Fibroblast of lung (primary cell): ENCODE measurements at regions not wholly inside any gene's neighbourhood (a gene's known extent, or its start where the extent isn't known, plus 50 kb on each side); places are given as distances from the start of the nearest gene placed in this dataset.
A peak's percentile ranks its signal among the peaks of the same experiment; 100 is the strongest.

Source experiments
- DNase-seq, 2 donors: peaks; one replicate each; pipeline versions ENCODE4 v3.0.0 to v3.0.0-alpha.2; 2010; ENCODE audit warnings: low read depth in 2 of 2
- H2AFZ ChIP-seq: 2 replicates; pipeline ENCODE4 v1.5.1; 2012; ENCODE audit warnings: low read length, control low read depth, inconsistent platforms
- H3K27ac ChIP-seq: 2 replicates; pipeline ENCODE4 v1.5.1; 2011; ENCODE audit warnings: low read length, control low read depth; ENCODE audit not compliant: insufficient read depth
- H3K27me3 ChIP-seq: 2 replicates; pipeline ENCODE4 v1.5.1; 2011; ENCODE audit warnings: mild to moderate bottlenecking, low read length; ENCODE audit not compliant: control insufficient read depth, insufficient read depth
- H3K36me3 ChIP-seq: 2 replicates; pipeline ENCODE4 v1.5.1; 2011; ENCODE audit warnings: low read length; ENCODE audit not compliant: control insufficient read depth, insufficient read depth
- H3K4me1 ChIP-seq: 2 replicates; pipeline ENCODE4 v1.5.1; 2011; ENCODE audit warnings: low read length; ENCODE audit not compliant: control insufficient read depth, insufficient read depth; ENCODE audit errors: extremely low read depth
- H3K4me2 ChIP-seq: 2 replicates; pipeline ENCODE4 v1.5.1; 2011; ENCODE audit warnings: low read length, control low read depth; ENCODE audit not compliant: insufficient read depth; ENCODE audit errors: extremely low read depth
- H3K4me3 ChIP-seq, 4 experiments: fragments of 200-600 bp in 1 of 4; sonication (generic) in 1 of 4; replicated peaks in 1 of 4; 2 replicates each; pipeline ENCODE4 v1.5.1; 2011 to 2016; ENCODE audit warnings: low read length in 4 of 4, low read depth in 3 of 4, mild to moderate bottlenecking in 3 of 4, control low read depth in 2 of 4, inconsistent platforms in 1 of 4, mixed read lengths in 1 of 4; ENCODE audit not compliant: insufficient read depth in 1 of 4; ENCODE audit errors: control extremely low read depth in 1 of 4
- H3K79me2 ChIP-seq: 2 replicates; pipeline ENCODE4 v1.5.1; 2012; ENCODE audit warnings: mild to moderate bottlenecking, low read length, inconsistent platforms; ENCODE audit not compliant: control insufficient read depth, insufficient read depth
- H3K9ac ChIP-seq: 2 replicates; pipeline ENCODE4 v1.5.1; 2011; ENCODE audit warnings: mild to moderate bottlenecking, low read length, control low read depth; ENCODE audit not compliant: insufficient read depth
- H3K9me3 ChIP-seq: 2 replicates; pipeline ENCODE4 v1.5.1; 2012; ENCODE audit warnings: low read depth, low read length; ENCODE audit not compliant: control insufficient read depth, insufficient read depth
- H4K20me1 ChIP-seq: 2 replicates; pipeline ENCODE4 v1.5.1; 2011; ENCODE audit warnings: low read length; ENCODE audit not compliant: control insufficient read depth, insufficient read depth; ENCODE audit errors: extremely low read depth
- EZH2 ChIP-seq: IDR thresholded peaks from 2 replicates; pipeline ENCODE4 v1.5.1; 2012; ENCODE audit warnings: low read length, control low read depth, mild to moderate bottlenecking; ENCODE audit errors: missing control alignments
- TF ChIP-seq, protein P1 (sequence below), 2 donors: IDR thresholded peaks in 1 of 2; conservative IDR thresholded peaks in 1 of 2; 1 replicate in 1 of 2; 2 replicates in 1 of 2; pipeline ENCODE4 v1.5.1; 2011 to 2012; ENCODE audit warnings: low read length in 2 of 2, control low read depth in 1 of 2, inconsistent platforms in 1 of 2, low read depth in 1 of 2, mild to moderate bottlenecking in 1 of 2

DNA sequence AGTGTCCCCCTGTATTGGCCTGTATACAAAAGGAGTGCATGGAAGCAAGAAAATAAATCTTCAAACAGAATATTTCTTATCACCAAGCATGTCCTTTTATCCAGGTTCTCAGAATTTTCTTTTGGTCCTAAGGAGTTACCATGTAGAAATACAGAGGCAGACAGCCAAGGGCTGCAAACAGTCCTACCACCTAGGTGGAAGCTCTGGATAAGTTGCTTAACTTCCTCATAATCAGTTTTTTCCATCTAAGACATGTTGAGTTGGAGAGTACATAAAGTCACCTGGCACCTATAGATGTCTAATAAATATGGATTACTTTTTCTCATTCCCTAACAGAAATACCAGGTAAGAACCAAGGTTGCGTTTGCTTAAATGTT is 57.0 kb upstream of the BLID start:
- H3K27ac ChIP-seq: peak overlapping the region; percentile 3

DNA sequence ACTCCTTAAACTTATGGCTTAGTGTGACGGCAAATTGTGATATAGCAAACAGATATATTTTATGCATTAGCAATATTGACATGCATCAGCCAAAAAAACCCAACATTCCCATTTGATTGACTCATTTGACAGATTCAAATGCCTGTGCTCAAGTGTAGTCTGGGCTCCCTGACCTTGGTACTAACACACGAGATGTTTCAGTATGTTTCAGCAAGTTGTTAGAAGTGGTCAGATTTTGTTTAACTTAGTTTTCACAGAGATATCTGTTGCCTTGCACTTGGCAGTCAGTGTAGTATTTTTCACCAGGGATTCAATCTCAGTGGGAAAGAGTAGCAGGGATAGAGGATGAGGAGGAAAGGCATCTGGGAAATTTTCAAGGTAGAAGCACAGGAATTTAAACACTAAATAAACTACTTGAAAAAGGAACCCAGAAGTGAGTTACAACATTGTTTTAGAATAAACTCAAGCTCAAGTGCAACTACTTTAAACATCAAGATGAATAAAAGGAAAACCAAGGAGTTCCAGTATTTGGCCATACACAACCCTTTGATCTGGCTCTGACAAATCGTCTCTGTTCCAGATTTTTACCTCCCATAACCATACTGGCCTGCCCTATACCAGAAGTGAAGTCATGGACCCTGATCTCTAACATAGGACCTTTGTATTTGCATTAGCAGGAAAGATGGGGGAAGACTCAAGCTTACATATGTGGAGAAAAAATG is 56.5 kb upstream of the BLID start:
- H3K9me3 ChIP-seq: no peaks in the 10 kb centered on the region
- H2AFZ ChIP-seq: no peak overlapping the region
- peak overlapping the region; percentile 23 for H3K4me2 ChIP-seq
- no peak overlapping the region for H3K4me3 ChIP-seq
- no peak overlapping the region for H3K9ac ChIP-seq
- peak; percentile 55 to 63 for DNase-seq
- H3K79me2 ChIP-seq: peaks cover 97% of the 10 kb centered on the region
- H3K4me1 ChIP-seq: peaks cover 44% of the 10 kb centered on the region
- no peaks in the 10 kb centered on the region for H4K20me1 ChIP-seq
- H3K36me3 ChIP-seq: peaks cover 13% of the 10 kb centered on the region
- H3K27ac ChIP-seq: peak overlapping the region; percentile 3
- TF ChIP-seq, protein P1, sequence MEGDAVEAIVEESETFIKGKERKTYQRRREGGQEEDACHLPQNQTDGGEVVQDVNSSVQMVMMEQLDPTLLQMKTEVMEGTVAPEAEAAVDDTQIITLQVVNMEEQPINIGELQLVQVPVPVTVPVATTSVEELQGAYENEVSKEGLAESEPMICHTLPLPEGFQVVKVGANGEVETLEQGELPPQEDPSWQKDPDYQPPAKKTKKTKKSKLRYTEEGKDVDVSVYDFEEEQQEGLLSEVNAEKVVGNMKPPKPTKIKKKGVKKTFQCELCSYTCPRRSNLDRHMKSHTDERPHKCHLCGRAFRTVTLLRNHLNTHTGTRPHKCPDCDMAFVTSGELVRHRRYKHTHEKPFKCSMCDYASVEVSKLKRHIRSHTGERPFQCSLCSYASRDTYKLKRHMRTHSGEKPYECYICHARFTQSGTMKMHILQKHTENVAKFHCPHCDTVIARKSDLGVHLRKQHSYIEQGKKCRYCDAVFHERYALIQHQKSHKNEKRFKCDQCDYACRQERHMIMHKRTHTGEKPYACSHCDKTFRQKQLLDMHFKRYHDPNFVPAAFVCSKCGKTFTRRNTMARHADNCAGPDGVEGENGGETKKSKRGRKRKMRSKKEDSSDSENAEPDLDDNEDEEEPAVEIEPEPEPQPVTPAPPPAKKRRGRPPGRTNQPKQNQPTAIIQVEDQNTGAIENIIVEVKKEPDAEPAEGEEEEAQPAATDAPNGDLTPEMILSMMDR (conservative IDR thresholded peaks at IDR 0.05 in 1 of 2, IDR thresholded peaks at IDR 0.05 in 1 of 2; ENCODE audit: low read depth in 1 of 2, low read length in 2 of 2): no peak
- TF ChIP-seq EZH2: no peak
- H3K27me3 ChIP-seq: no peaks in the 10 kb centered on the region

More for the DNA sequence above, 57.0 kb upstream of the BLID start:
- H3K79me2 ChIP-seq: peaks cover 97% of the 10 kb centered on the region
- peaks cover 38% of the 10 kb centered on the region for H3K4me1 ChIP-seq
- H3K4me3 ChIP-seq: no peak overlapping the region
- TF ChIP-seq, protein P1 (conservative IDR thresholded peaks at IDR 0.05 in 1 of 2, IDR thresholded peaks at IDR 0.05 in 1 of 2; ENCODE audit: low read depth in 1 of 2, low read length in 2 of 2): no peak
- no peak for TF ChIP-seq EZH2
- no peaks in the 10 kb centered on the region for H4K20me1 ChIP-seq
- peak overlapping the region; percentile 80 for H3K4me2 ChIP-seq
- no peaks in the 10 kb centered on the region for H3K9me3 ChIP-seq
- no peak overlapping the region for H2AFZ ChIP-seq
- H3K27me3 ChIP-seq: no peaks in the 10 kb centered on the region
- H3K9ac ChIP-seq: no peak overlapping the region
- DNase-seq: no peak
- peaks cover 14% of the 10 kb centered on the region for H3K36me3 ChIP-seq

DNA sequence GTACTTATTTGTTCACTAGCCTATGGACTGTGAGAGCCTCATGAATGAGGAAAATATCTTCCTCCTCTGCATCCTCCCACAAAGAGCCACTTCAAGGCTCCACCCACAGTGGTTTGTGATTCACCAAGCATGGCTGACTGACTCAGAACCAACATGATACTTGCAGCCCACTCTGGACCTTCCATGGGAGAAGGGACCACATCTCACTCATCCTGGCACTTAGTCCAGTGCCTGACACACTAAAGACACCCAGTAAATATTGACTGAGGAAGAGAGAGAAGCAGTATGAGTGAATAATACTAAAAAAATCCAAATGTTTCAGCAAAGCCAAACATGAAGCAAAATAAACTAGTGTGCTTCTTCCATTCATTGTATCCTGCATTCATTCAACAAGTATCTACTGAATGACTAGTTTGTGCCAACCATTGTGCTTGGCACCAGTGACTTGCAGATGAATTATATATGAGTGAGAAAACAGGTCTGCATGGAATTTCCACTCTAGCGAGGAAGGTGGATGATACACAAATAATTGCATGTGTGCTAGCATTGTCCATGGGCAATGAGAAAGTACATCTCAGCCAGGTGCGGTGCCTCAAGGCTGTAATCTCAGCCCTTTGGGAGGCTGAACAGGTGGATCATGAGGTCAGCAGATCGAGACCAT is 54.9 kb upstream of the BLID start:
- H3K4me1 ChIP-seq: peaks cover 43% of the 10 kb centered on the region
- no peaks in the 10 kb centered on the region for H4K20me1 ChIP-seq
- peaks cover 97% of the 10 kb centered on the region for H3K79me2 ChIP-seq
- H3K27ac ChIP-seq: peak overlapping the region; percentile 74
- H3K36me3 ChIP-seq: peaks cover 8% of the 10 kb centered on the region
- TF ChIP-seq EZH2: no peak
- TF ChIP-seq, protein P1 (conservative IDR thresholded peaks at IDR 0.05 in 1 of 2, IDR thresholded peaks at IDR 0.05 in 1 of 2; ENCODE audit: low read depth in 1 of 2, low read length in 2 of 2): no peak
- peak overlapping the region; percentile 66 for H3K4me2 ChIP-seq
- no peak overlapping the region for H3K9ac ChIP-seq
- DNase-seq: peak; percentile 60 to 96
- H3K4me3 ChIP-seq: no peak overlapping the region
- H2AFZ ChIP-seq: no peak overlapping the region
- H3K9me3 ChIP-seq: no peaks in the 10 kb centered on the region
- H3K27me3 ChIP-seq: no peaks in the 10 kb centered on the region
